ENCODE measurements at regions not wholly inside any gene's neighbourhood (a gene's known extent, or its start where the extent isn't known, plus 50 kb on each side); places are given as distances from the start of the nearest gene placed in this dataset.

GRCh38 chr12:13377698-13378097, 181.2 kb downstream of the EMP1 start:
- Histone ChIP-seq H3K27ac (ENCODE audit: low read length) (no peak overlapping the region), H3K27me3 (ENCODE audit: control insufficient read depth, insufficient read depth, low read length) (no peaks in the 10 kb centered on the region), H3K9me3 (ENCODE audit: control insufficient read depth, insufficient read depth, low read length) (no peaks in the 10 kb centered on the region), H3K36me3 (ENCODE audit: control insufficient read depth, insufficient read depth, low read length) (no peaks in the 10 kb centered on the region), H3K4me3 (ENCODE audit: low read length) (no peak overlapping the region), H3K4me1 (ENCODE audit: control insufficient read depth, insufficient read depth, low read length) (no peaks in the 10 kb centered on the region)
- WGBS (ENCODE audit: insufficient coverage, insufficient read length), result no CpG with 5 or more reads among the region's 1 CpG
- no peak for DNase-seq (ENCODE audit: low read depth, low spot score)

- Histone ChIP-seq H3K4me3 (ENCODE audit: low read length) (no peak overlapping the region), H3K27me3 (ENCODE audit: control insufficient read depth, insufficient read depth, low read length) (no peaks in the 10 kb centered on the region), H3K36me3 (ENCODE audit: control insufficient read depth, insufficient read depth, low read length) (no peaks in the 10 kb centered on the region), H3K27ac (ENCODE audit: low read length) (no peak overlapping the region), H3K4me1 (ENCODE audit: control insufficient read depth, insufficient read depth, low read length) (no peaks in the 10 kb centered on the region), H3K9me3 (ENCODE audit: control insufficient read depth, insufficient read depth, low read length) (no peaks in the 10 kb centered on the region)
- DNase-seq (ENCODE audit: low read depth, low spot score), result no peak
- no CpG with 5 or more reads among the region's 7 CpGs for WGBS (ENCODE audit: insufficient coverage, insufficient read length)
Measured at GRCh38 chr12:13376610-13377373, 180.3 kb downstream of the EMP1 start.

- no peak for DNase-seq (ENCODE audit: low read depth, low spot score)
- Histone ChIP-seq H3K36me3 (ENCODE audit: control insufficient read depth, insufficient read depth, low read length) (no peaks in the 10 kb centered on the region), H3K27me3 (ENCODE audit: control insufficient read depth, insufficient read depth, low read length) (no peaks in the 10 kb centered on the region), H3K27ac (ENCODE audit: low read length) (no peak overlapping the region), H3K4me3 (ENCODE audit: low read length) (no peak overlapping the region), H3K4me1 (ENCODE audit: control insufficient read depth, insufficient read depth, low read length) (no peaks in the 10 kb centered on the region), H3K9me3 (ENCODE audit: control insufficient read depth, insufficient read depth, low read length) (no peaks in the 10 kb centered on the region)
- no CpG with 5 or more reads among the region's 2 CpGs for WGBS (ENCODE audit: insufficient coverage, insufficient read length)
Measured at GRCh38 chr12:13375583-13376345, 179.2 kb downstream of the EMP1 start.

- no CpG with 5 or more reads among the region's 5 CpGs for WGBS (ENCODE audit: insufficient coverage, insufficient read length)
- Histone ChIP-seq H3K4me3 (ENCODE audit: low read length) (no peak overlapping the region), H3K27ac (ENCODE audit: low read length) (no peak overlapping the region), H3K27me3 (ENCODE audit: control insufficient read depth, insufficient read depth, low read length) (no peaks in the 10 kb centered on the region), H3K36me3 (ENCODE audit: control insufficient read depth, insufficient read depth, low read length) (no peaks in the 10 kb centered on the region), H3K4me1 (ENCODE audit: control insufficient read depth, insufficient read depth, low read length) (no peaks in the 10 kb centered on the region), H3K9me3 (ENCODE audit: control insufficient read depth, insufficient read depth, low read length) (no peaks in the 10 kb centered on the region)
- DNase-seq (ENCODE audit: low read depth, low spot score), result no peak
Measured at GRCh38 chr12:13374793-13375192, 178.3 kb downstream of the EMP1 start.

- Histone ChIP-seq H3K4me1 (ENCODE audit: control insufficient read depth, insufficient read depth, low read length) (no peaks in the 10 kb centered on the region), H3K27ac (ENCODE audit: low read length) (no peak overlapping the region), H3K4me3 (ENCODE audit: low read length) (no peak overlapping the region), H3K27me3 (ENCODE audit: control insufficient read depth, insufficient read depth, low read length) (no peaks in the 10 kb centered on the region), H3K36me3 (ENCODE audit: control insufficient read depth, insufficient read depth, low read length) (no peaks in the 10 kb centered on the region), H3K9me3 (ENCODE audit: control insufficient read depth, insufficient read depth, low read length) (no peaks in the 10 kb centered on the region)
- WGBS (ENCODE audit: insufficient coverage, insufficient read length), result no CpG with 5 or more reads among the region's 2 CpGs
- DNase-seq (ENCODE audit: low read depth, low spot score), result no peak
Measured at GRCh38 chr12:13373803-13374202, 177.3 kb downstream of the EMP1 start.

- no peak overlapping the region for H3K27ac ChIP-seq (ENCODE audit: low read length)
- no peak overlapping the region for H3K4me3 ChIP-seq (ENCODE audit: low read length)
- no peak for DNase-seq (ENCODE audit: low read depth, low spot score)
- no CpG with 5 or more reads among the region's 6 CpGs for WGBS (ENCODE audit: insufficient coverage, insufficient read length)
- H3K4me1 ChIP-seq (ENCODE audit: control insufficient read depth, insufficient read depth, low read length), result no peaks in the 10 kb centered on the region
- H3K9me3 ChIP-seq (ENCODE audit: control insufficient read depth, insufficient read depth, low read length), result no peaks in the 10 kb centered on the region
- H3K27me3 ChIP-seq (ENCODE audit: control insufficient read depth, insufficient read depth, low read length), result no peaks in the 10 kb centered on the region
- no peaks in the 10 kb centered on the region for H3K36me3 ChIP-seq (ENCODE audit: control insufficient read depth, insufficient read depth, low read length)
Measured at GRCh38 chr12:13373131-13373530, 176.6 kb downstream of the EMP1 start.

- H3K27ac ChIP-seq (ENCODE audit: low read length), result no peak overlapping the region
- no CpG with 5 or more reads among the region's 6 CpGs for WGBS (ENCODE audit: insufficient coverage, insufficient read length)
- H3K27me3 ChIP-seq (ENCODE audit: control insufficient read depth, insufficient read depth, low read length), result no peaks in the 10 kb centered on the region
- H3K4me3 ChIP-seq (ENCODE audit: low read length), result no peak overlapping the region
- no peaks in the 10 kb centered on the region for H3K36me3 ChIP-seq (ENCODE audit: control insufficient read depth, insufficient read depth, low read length)
- no peaks in the 10 kb centered on the region for H3K4me1 ChIP-seq (ENCODE audit: control insufficient read depth, insufficient read depth, low read length)
- H3K9me3 ChIP-seq (ENCODE audit: control insufficient read depth, insufficient read depth, low read length), result no peaks in the 10 kb centered on the region
- no peak for DNase-seq (ENCODE audit: low read depth, low spot score)
Measured at GRCh38 chr12:13372386-13372785, 175.9 kb downstream of the EMP1 start.

- H3K4me1 ChIP-seq (ENCODE audit: control insufficient read depth, insufficient read depth, low read length), result no peaks in the 10 kb centered on the region
- no peak for DNase-seq (ENCODE audit: low read depth, low spot score)
- no CpG with 5 or more reads among the region's 2 CpGs for WGBS (ENCODE audit: insufficient coverage, insufficient read length)
Measured at GRCh38 chr12:13371797-13372196, 175.3 kb downstream of the EMP1 start.

GRCh38 chr12:13371367-13371766, 174.8 kb downstream of the EMP1 start:
- Histone ChIP-seq H3K36me3 (ENCODE audit: control insufficient read depth, insufficient read depth, low read length) (no peaks in the 10 kb centered on the region), H3K27me3 (ENCODE audit: control insufficient read depth, insufficient read depth, low read length) (no peaks in the 10 kb centered on the region), H3K4me3 (ENCODE audit: low read length) (no peak overlapping the region), H3K4me1 (ENCODE audit: control insufficient read depth, insufficient read depth, low read length) (no peaks in the 10 kb centered on the region), H3K27ac (ENCODE audit: low read length) (no peak overlapping the region), H3K9me3 (ENCODE audit: control insufficient read depth, insufficient read depth, low read length) (no peaks in the 10 kb centered on the region)
- no peak for DNase-seq (ENCODE audit: low read depth, low spot score)
- whole genome bisulfite sequencing (ENCODE audit: insufficient coverage, insufficient read length), result no CpG with 5 or more reads among the region's 1 CpG

More at GRCh38 chr12:13371797-13372196, 175.3 kb downstream of the EMP1 start:
- no peak overlapping the region for H3K4me3 ChIP-seq (ENCODE audit: low read length)
- H3K27me3 ChIP-seq (ENCODE audit: control insufficient read depth, insufficient read depth, low read length), result no peaks in the 10 kb centered on the region
- no peaks in the 10 kb centered on the region for H3K9me3 ChIP-seq (ENCODE audit: control insufficient read depth, insufficient read depth, low read length)
- no peak overlapping the region for H3K27ac ChIP-seq (ENCODE audit: low read length)
- H3K36me3 ChIP-seq (ENCODE audit: control insufficient read depth, insufficient read depth, low read length), result no peaks in the 10 kb centered on the region

- no peak for DNase-seq (ENCODE audit: low read depth, low spot score)
- H3K36me3 ChIP-seq (ENCODE audit: control insufficient read depth, insufficient read depth, low read length), result no peaks in the 10 kb centered on the region
- H3K9me3 ChIP-seq (ENCODE audit: control insufficient read depth, insufficient read depth, low read length), result no peaks in the 10 kb centered on the region
- no peaks in the 10 kb centered on the region for H3K27me3 ChIP-seq (ENCODE audit: control insufficient read depth, insufficient read depth, low read length)
- no peak overlapping the region for H3K27ac ChIP-seq (ENCODE audit: low read length)
- no peaks in the 10 kb centered on the region for H3K4me1 ChIP-seq (ENCODE audit: control insufficient read depth, insufficient read depth, low read length)
- no peak overlapping the region for H3K4me3 ChIP-seq (ENCODE audit: low read length)
- no CpG with 5 or more reads among the region's 2 CpGs for WGBS (ENCODE audit: insufficient coverage, insufficient read length)
Measured at GRCh38 chr12:13369474-13370056, 173.0 kb downstream of the EMP1 start.

All from iPS DF 6.9 (cell line).